ENCODE measurements at regions not wholly inside any gene's neighbourhood (a gene's known extent, or its start where the extent isn't known, plus 50 kb on each side); places are given as distances from the start of the nearest gene placed in this dataset.

- TF ChIP-seq POLR2AphosphoS5 (IDR thresholded peaks at IDR 0.05; ENCODE audit: borderline replicate concordance, low read depth, low read length) (no peak), EZH2 (IDR thresholded peaks at IDR 0.05) (no peak), FOXP2 (optimal IDR thresholded peaks at IDR 0.05; ENCODE audit: control extremely low read depth, extremely low read length, insufficient read depth) (no peak)
These were observed 882.7 kb downstream of the TLE1 start for GRCh38 chr9:80806671-80807070.
